Heart right ventricle (tissue), 16 donors: ENCODE measurements at regions not wholly inside any gene's neighbourhood (a gene's known extent, or its start where the extent isn't known, plus 50 kb on each side); places are given as distances from the start of the nearest gene placed in this dataset.

Experiments used
- ATAC-seq, 8 donors: fragments of 200-7000 bp; cut with Tn5 transposase; one replicate each; pipeline ENCODE4 v1.9.1; 2020; ENCODE audit warnings: mild to moderate bottlenecking in 8 of 8, moderate library complexity in 8 of 8, moderate number of reproducible peaks in 1 of 8
- DNase-seq, 2 donors: peaks; one replicate each; pipeline ENCODE4 v3.0.0-alpha.2; 2020
- H3K27ac ChIP-seq, 10 donors: fragments of 200-600 bp; sonication (generic) in 2 of 10; one replicate each; pipeline versions ENCODE4 v1.5.0 to v1.8.0; 2020 to 2022; ENCODE audit warnings: mild to moderate bottlenecking in 3 of 10
- H3K27me3 ChIP-seq, 7 donors: fragments of 200-600 bp; one replicate each; pipeline ENCODE4 v1.8.0; 2021 to 2022; ENCODE audit warnings: mild to moderate bottlenecking in 2 of 7
- H3K36me3 ChIP-seq, 9 donors: fragments of 200-600 bp; sonication (generic) in 1 of 9; one replicate each; pipeline versions ENCODE4 v1.5.0 to v1.8.0; 2020 to 2022; ENCODE audit warnings: mild to moderate bottlenecking in 2 of 9
- H3K4me1 ChIP-seq, 9 donors: fragments of 200-600 bp; sonication (generic) in 1 of 9; one replicate each; pipeline versions ENCODE4 v1.5.0 to v1.8.0; 2020 to 2022; ENCODE audit warnings: mild to moderate bottlenecking in 4 of 9
- H3K4me3 ChIP-seq, 10 donors: fragments of 200-600 bp; sonication (generic) in 2 of 10; one replicate each; pipeline versions ENCODE4 v1.5.0 to v1.8.0; 2020 to 2022; ENCODE audit warnings: mild to moderate bottlenecking in 7 of 10, moderate library complexity in 2 of 10
- H3K9me3 ChIP-seq, 11 donors: fragments of 200-600 bp in 10 of 11; sonication (generic) in 2 of 11; one replicate each; pipeline versions ENCODE4 v1.5.0 to v1.8.0; 2013 to 2022; ENCODE audit warnings: mild to moderate bottlenecking in 2 of 11, control low read depth in 1 of 11, moderate library complexity in 1 of 11
- WGBS, 2 donors: extraction: QIAGEN DNeasy Blood & Tissue Kit; methylation state at CpG; one replicate each; pipeline ENCODE4 v1.1.7; 2013; ENCODE audit warnings: inconsistent platforms in 1 of 2; 5-methylcytosine and 5-hydroxymethylcytosine counted together
- intact Hi-C, 10 donors: fragments of 100-400 bp; cut with DNase I; formaldehyde crosslinking; loops; one replicate each; pipeline versions ENCODE4 v1.11.1 to v1.14.2; 2022
- TF ChIP-seq, protein P1 (sequence below), 9 donors: fragments of 200-600 bp; sonication (generic) in 2 of 9; IDR thresholded peaks; one replicate each; pipeline versions ENCODE4 v1.5.0 to v1.8.0; 2021 to 2022; ENCODE audit warnings: antibody characterized with exemption in 9 of 9, mild to moderate bottlenecking in 5 of 9, moderate library complexity in 1 of 9
- donor health status: Arrhythmogenic right ventricular cardiomyopathy.
- donor health status: ischemic (EF 13 %, LVEDD 7.1; RV severe dilation, severe dysfunction).
- donor health status: healthy with polysubstance abuse.
- donor health status: DM: no; HTN: yes; CAD: no.
- donor health status: DM: no; HTN: no; CAD: no.
- donor health status: ischemic (EF 25% LVEDD 6.9; RV normal size, moderate dysfunction).
- donor health status: ischemic (EF 25% LVEDD 5.7; RV mildly dilated, moderate dysfunction).
- donor health status: healthy.
- donor health status: DM: yes; HTN: yes; CAD: no.
- donor health status: Ischemic cardiomyopathy.
- donor health status: ischemic (EF 35%, LVEDD 5.7; RV mildly dilated, moderate dysfunction).
- donor health status: nonischemic (EF 11% LVEDD 7.7; RV severe dilation, severe dysfunction).
- donor health status: DM: yes; HTN: yes; CAD: no.
- donor health status: PGD.
- donor health status: ischemic (EF 29% LVEDD 5.4; RV normal size, mild dysfunction).
- donor health status: nonischemic (EF 23%, LVEDD 6.1; RV moderate dilation, normal function).

- DNase-seq (no peak), ATAC-seq (no peak)
- TF ChIP-seq, protein P1, sequence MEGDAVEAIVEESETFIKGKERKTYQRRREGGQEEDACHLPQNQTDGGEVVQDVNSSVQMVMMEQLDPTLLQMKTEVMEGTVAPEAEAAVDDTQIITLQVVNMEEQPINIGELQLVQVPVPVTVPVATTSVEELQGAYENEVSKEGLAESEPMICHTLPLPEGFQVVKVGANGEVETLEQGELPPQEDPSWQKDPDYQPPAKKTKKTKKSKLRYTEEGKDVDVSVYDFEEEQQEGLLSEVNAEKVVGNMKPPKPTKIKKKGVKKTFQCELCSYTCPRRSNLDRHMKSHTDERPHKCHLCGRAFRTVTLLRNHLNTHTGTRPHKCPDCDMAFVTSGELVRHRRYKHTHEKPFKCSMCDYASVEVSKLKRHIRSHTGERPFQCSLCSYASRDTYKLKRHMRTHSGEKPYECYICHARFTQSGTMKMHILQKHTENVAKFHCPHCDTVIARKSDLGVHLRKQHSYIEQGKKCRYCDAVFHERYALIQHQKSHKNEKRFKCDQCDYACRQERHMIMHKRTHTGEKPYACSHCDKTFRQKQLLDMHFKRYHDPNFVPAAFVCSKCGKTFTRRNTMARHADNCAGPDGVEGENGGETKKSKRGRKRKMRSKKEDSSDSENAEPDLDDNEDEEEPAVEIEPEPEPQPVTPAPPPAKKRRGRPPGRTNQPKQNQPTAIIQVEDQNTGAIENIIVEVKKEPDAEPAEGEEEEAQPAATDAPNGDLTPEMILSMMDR (IDR thresholded peaks at IDR 0.05), result no peak
- H3K4me3 ChIP-seq, result no peak overlapping the region
- H3K4me1 ChIP-seq, result peaks cover 0 to 15% (median 5%) of the 10 kb centered on the region in 9 donors
- H3K36me3 ChIP-seq, result no peaks in the 10 kb centered on the region
- 53 to 65% methylated on average over 4 of the region's 4 CpGs for WGBS, 2 donors
- intact Hi-C loops, result no loop called here
- no peak overlapping the region for H3K27ac ChIP-seq
- H3K27me3 ChIP-seq, result no peaks in the 10 kb centered on the region
- no peaks in the 10 kb centered on the region for H3K9me3 ChIP-seq
These were observed 102.0 kb downstream of the MRPL14 start for GRCh38 chr6:44025226-44025625.

- Histone ChIP-seq H3K27ac (no peak overlapping the region), H3K4me3 (no peak overlapping the region), H3K4me1 (peaks cover 0 to 17% (median 5%) of the 10 kb centered on the region in 9 donors), H3K36me3 (no peaks in the 10 kb centered on the region), H3K27me3 (no peaks in the 10 kb centered on the region), H3K9me3 (no peaks in the 10 kb centered on the region)
- ATAC-seq (peak in 1 of 8 donors; percentile 21), DNase-seq (no peak)
- intact Hi-C loops, result no loop called here
- TF ChIP-seq, protein P1 (IDR thresholded peaks at IDR 0.05), result no peak
- WGBS, 2 donors, result 70 to 82% methylated on average over 7 of the region's 7 CpGs
These were observed 102.6 kb downstream of the MRPL14 start for GRCh38 chr6:44024574-44025219.

DNA sequence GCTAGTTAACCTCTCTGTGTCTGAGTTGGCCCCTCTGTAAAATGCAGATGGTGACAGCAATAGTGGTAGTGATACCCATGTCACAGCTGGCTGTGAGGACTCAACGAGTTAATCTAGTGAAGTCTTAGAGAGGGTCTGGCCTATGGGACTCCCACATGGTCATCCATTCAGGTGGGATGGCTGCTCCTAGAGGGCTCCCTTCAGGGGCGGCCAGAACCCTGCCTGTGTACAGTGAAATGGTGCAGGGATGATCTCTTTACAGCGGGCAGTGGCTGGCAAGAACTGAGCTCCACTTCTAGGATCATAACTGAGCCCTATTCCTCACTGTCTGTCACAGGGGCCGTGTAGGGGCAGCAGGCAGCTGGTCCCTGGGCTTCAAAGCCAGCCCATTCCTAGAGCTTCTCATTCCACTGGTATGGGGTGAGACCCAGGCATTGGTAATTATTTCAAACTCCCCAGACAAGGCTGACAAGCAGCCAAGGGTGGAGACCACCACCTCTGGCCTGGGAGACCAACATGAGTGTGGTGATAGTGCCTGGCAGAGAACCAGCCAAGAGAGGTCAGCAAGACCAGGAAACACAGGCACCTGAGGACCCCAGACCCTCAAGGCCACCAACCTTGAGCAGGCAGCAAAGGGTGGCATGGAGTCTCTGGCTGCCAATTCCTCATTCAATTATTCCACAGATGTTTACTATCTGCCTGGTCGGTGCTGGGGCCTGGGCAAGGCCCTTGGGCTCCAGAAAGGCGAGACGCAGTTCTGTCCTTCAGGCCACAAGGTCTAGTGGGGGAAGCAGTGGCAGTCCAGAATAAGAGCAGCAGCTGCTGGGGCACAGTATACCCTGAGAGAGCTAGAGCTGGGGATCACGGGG lies 103.4 kb downstream of the MRPL14 start:
- Histone ChIP-seq H3K4me1 (peaks cover 0 to 17% (median 8%) of the 10 kb centered on the region in 9 donors), H3K27ac (no peak overlapping the region), H3K27me3 (no peaks in the 10 kb centered on the region), H3K4me3 (no peak overlapping the region), H3K36me3 (no peaks in the 10 kb centered on the region), H3K9me3 (no peaks in the 10 kb centered on the region)
- WGBS, 2 donors, result 82 to 90% methylated on average over 8 of the region's 8 CpGs
- ATAC-seq (peak in 2 of 8 donors; percentile 10 to 21), DNase-seq (no peak)
- TF ChIP-seq, protein P1 (IDR thresholded peaks at IDR 0.05), result no peak
- intact Hi-C loops, result no loop called here

- 92 to 93% methylated on average over 14 of the region's 14 CpGs for WGBS, 2 donors
- intact Hi-C loops, result no loop called here
- no peaks in the 10 kb centered on the region for H3K36me3 ChIP-seq
- H3K4me1 ChIP-seq, result peaks cover 0 to 17% (median 8%) of the 10 kb centered on the region in 9 donors
- H3K27me3 ChIP-seq, result no peaks in the 10 kb centered on the region
- no peak overlapping the region for H3K4me3 ChIP-seq
- H3K27ac ChIP-seq, result no peak overlapping the region
- DNase-seq (no peak), ATAC-seq (no peak)
- H3K9me3 ChIP-seq, result no peaks in the 10 kb centered on the region
- TF ChIP-seq, protein P1 (IDR thresholded peaks at IDR 0.05), result no peak
These were observed 104.4 kb downstream of the MRPL14 start for GRCh38 chr6:44022671-44023352.
